ENCODE measurements at regions not wholly inside any gene's neighbourhood (a gene's known extent, or its start where the extent isn't known, plus 50 kb on each side); places are given as distances from the start of the nearest gene placed in this dataset.

- RAD21 ChIA-PET (ENCODE audit: unreplicated experiment): no interaction called here
- intact Hi-C loops (cut with micrococcal nuclease; ENCODE audit: unreplicated experiment): no loop called here
- 23% methylated on average over 2 of the region's 2 CpGs for WGBS (ENCODE audit: insufficient coverage, insufficient replicate concordance, low lambda C conversion rate, missing lambda C conversion rate)
- no peak for ATAC-seq
- no peaks in the 10 kb centered on the region for H3K4me1 ChIP-seq (ENCODE audit: control insufficient read depth, insufficient read depth, low read length)
- H3K27me3 ChIP-seq (replicated peaks in 1 of 2; ENCODE audit: control insufficient read depth in 2 of 2, insufficient read depth in 2 of 2, low read length in 1 of 2): no peaks in the 10 kb centered on the region
- H3K4me3 ChIP-seq: no peak overlapping the region
- in situ Hi-C loops (cut with MboI): no loop called here
- no peak overlapping the region for H3K27ac ChIP-seq (ENCODE audit: control insufficient read depth, insufficient read depth)
- no peaks in the 10 kb centered on the region for H3K9me3 ChIP-seq (replicated peaks; ENCODE audit: control insufficient read depth, insufficient read depth, low read length)
- SMC1A ChIA-PET (ENCODE audit: uncharacterized antibody, unreplicated experiment): no interaction called here
- CTCF ChIA-PET: no interaction called here
- H3K79me2 ChIP-seq (ENCODE audit: control insufficient read depth, insufficient read depth, low read length): no peaks in the 10 kb centered on the region
- no peak for DNase-seq (ENCODE audit: low read depth, low spot score)
- H3K36me3 ChIP-seq (ENCODE audit: control insufficient read depth in 2 of 2, insufficient read depth in 2 of 2, low read length in 1 of 2): no peaks in the 10 kb centered on the region
- H2AFZ ChIP-seq (ENCODE audit: control insufficient read depth, low read depth, low read length): no peak overlapping the region
- no peak overlapping the region for H3K4me2 ChIP-seq (ENCODE audit: control insufficient read depth, insufficient read depth)
- POLR2A ChIA-PET: no interaction called here
- no peak overlapping the region for H3K9ac ChIP-seq (ENCODE audit: control insufficient read depth, insufficient read depth, low read length)
- BruUV-seq (replicated peaks): no TSS peak
- TF ChIP-seq ASH2L (IDR thresholded peaks at IDR 0.05; ENCODE audit: borderline replicate concordance, low read depth): no peak
- no peak for TF ChIP-seq SRF (IDR thresholded peaks at IDR 0.05; ENCODE audit: low read depth in 2 of 2, low read length in 2 of 2)
- TF ChIP-seq ATF3 (IDR thresholded peaks at IDR 0.05; ENCODE audit: borderline replicate concordance, extremely low read depth, low read depth, low read length): no peak
- TF ChIP-seq FOS (IDR thresholded peaks at IDR 0.05; ENCODE audit: borderline replicate concordance, extremely low read depth, insufficient read length): no peak
- TF ChIP-seq NKRF (conservative IDR thresholded peaks at IDR 0.05): no peak
- TF ChIP-seq TAF1 (IDR thresholded peaks at IDR 0.05; ENCODE audit: borderline replicate concordance, low read depth, low read length): no peak
- TF ChIP-seq SREBF2 (IDR thresholded peaks at IDR 0.05; ENCODE audit: low read length): no peak
- no peak for TF ChIP-seq CEBPZ (IDR thresholded peaks at IDR 0.05; ENCODE audit: low read depth, low read length)
- TF ChIP-seq POLR2AphosphoS5 (IDR thresholded peaks at IDR 0.05; ENCODE audit: low read length): no peak
- FAIRE-seq: no peak
- H4K20me1 ChIP-seq (ENCODE audit: control insufficient read depth, insufficient read depth): no peaks in the 10 kb centered on the region
Observed at GRCh38 chr13:59352600-59352999, 811.1 kb downstream of the DIAPH3 start.
